Nephron (organoid): ENCODE measurements at regions not wholly inside any gene's neighbourhood (a gene's known extent, or its start where the extent isn't known, plus 50 kb on each side); places are given as distances from the start of the nearest gene placed in this dataset.

Experiments used
- H3K27ac Mint-ChIP-seq, 3 experiments: 2 replicates each; pipeline ENCODE4 v1.8.0; 2020; ENCODE audit warnings: mixed read lengths in 3 of 3, mild to moderate bottlenecking in 2 of 3, moderate library complexity in 1 of 3
- H3K27me3 Mint-ChIP-seq: 2 replicates; pipeline ENCODE4 v1.8.0; 2021; ENCODE audit warnings: low read depth, mild to moderate bottlenecking, moderate library complexity, mixed read lengths
- H3K36me3 Mint-ChIP-seq: 2 replicates; pipeline ENCODE4 v1.8.0; 2020; ENCODE audit warnings: low read depth, mixed read lengths
- H3K4me1 Mint-ChIP-seq: 2 replicates; pipeline ENCODE4 v1.8.0; 2020; ENCODE audit warnings: mixed read lengths
- H3K4me3 Mint-ChIP-seq, 3 experiments: 2 replicates each; pipeline ENCODE4 v1.8.0; 2020; ENCODE audit warnings: mild to moderate bottlenecking in 3 of 3, mixed read lengths in 3 of 3, moderate library complexity in 2 of 3
- H3K9me3 Mint-ChIP-seq: 2 replicates; pipeline ENCODE4 v1.8.0; 2020; ENCODE audit warnings: mixed read lengths
- TF ChIP-seq, protein P1 (sequence below), 3 experiments: fragments of 200-600 bp; sonication (generic); IDR thresholded peaks; one replicate each; pipeline ENCODE4 v1.5.0; 2021; ENCODE audit warnings: antibody characterized with exemption in 3 of 3; ENCODE audit not compliant: unreplicated experiment in 3 of 3

DNA sequence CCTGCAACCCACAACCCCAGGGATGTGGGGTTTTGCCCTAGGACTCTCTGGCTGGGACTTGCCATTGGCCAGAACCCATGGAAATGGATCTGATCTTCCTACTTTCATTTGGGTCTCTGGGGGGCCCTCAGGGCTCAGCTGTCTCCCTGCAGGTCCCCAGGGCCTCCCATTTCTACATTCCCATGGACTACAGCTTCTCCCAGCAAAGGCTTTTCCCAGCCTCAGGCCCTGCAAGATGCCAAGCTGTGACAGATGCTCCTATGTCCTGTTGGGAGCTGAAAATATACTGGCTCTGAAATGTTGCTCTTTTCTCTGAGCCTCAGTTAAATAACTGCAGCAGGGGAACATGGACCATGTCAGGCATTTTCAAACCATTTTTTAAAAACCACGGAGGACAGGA lies 99.5 kb upstream of the IGSF21 start:
- no peaks in the 10 kb centered on the region for H3K4me1 Mint-ChIP-seq
- H3K36me3 Mint-ChIP-seq = no peaks in the 10 kb centered on the region
- TF ChIP-seq, protein P1, sequence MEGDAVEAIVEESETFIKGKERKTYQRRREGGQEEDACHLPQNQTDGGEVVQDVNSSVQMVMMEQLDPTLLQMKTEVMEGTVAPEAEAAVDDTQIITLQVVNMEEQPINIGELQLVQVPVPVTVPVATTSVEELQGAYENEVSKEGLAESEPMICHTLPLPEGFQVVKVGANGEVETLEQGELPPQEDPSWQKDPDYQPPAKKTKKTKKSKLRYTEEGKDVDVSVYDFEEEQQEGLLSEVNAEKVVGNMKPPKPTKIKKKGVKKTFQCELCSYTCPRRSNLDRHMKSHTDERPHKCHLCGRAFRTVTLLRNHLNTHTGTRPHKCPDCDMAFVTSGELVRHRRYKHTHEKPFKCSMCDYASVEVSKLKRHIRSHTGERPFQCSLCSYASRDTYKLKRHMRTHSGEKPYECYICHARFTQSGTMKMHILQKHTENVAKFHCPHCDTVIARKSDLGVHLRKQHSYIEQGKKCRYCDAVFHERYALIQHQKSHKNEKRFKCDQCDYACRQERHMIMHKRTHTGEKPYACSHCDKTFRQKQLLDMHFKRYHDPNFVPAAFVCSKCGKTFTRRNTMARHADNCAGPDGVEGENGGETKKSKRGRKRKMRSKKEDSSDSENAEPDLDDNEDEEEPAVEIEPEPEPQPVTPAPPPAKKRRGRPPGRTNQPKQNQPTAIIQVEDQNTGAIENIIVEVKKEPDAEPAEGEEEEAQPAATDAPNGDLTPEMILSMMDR (IDR thresholded peaks at IDR 0.05; ENCODE audit: unreplicated experiment in 3 of 3) = no peak
- peaks cover 77% of the 10 kb centered on the region for H3K27me3 Mint-ChIP-seq
- H3K9me3 Mint-ChIP-seq = no peaks in the 10 kb centered on the region
- no peak overlapping the region for H3K4me3 Mint-ChIP-seq
- H3K27ac Mint-ChIP-seq = no peak overlapping the region

DNA sequence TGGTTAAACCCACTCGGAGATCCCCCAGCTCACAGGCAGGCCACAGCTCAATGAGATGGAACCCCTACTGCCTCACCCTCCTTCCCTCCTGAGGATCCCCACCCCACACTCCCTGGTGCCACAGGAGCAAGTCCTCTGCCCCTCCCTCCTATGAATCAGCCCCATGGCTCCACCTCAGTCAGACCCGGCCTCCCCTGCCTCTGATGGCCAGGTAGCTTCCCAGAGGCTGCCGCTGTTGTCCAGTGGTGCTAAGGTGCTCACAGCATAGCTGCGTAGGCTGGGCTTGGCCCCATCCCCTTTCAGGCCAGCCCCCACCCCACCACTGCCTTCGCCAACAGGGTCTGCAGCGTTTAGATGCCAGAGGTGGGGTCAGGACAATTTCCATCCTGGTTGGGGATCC lies 98.5 kb upstream of the IGSF21 start:
- Mint-ChIP-seq H3K27me3 (peaks cover 77% of the 10 kb centered on the region), H3K36me3 (no peaks in the 10 kb centered on the region), H3K9me3 (no peaks in the 10 kb centered on the region), H3K27ac (no peak overlapping the region), H3K4me3 (no peak overlapping the region), H3K4me1 (no peaks in the 10 kb centered on the region)
- TF ChIP-seq, protein P1 (IDR thresholded peaks at IDR 0.05; ENCODE audit: unreplicated experiment in 3 of 3) = no peak

DNA sequence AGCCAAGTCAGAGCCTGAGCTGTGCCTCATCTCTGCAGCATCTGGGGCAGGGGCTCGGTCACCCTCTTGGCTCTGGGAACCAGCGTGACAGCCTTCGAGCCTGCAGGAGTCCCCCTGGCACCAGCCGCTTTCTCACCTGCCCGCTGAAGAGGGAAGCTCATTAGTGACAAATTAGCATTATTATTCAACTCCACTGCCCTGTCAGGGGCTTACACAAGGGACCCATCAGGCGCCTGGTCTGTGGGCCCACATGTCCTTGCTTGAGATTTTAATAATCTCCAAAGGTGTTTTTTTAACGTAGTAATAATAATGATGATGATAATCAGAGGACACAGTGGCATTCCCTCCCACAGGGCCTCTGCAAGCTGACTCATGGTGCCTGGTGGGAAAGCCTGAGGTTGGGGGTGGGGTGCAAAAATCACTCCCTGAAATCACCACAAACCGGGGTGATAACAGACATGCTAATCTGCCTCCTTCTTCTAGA lies 98.1 kb upstream of the IGSF21 start:
- Mint-ChIP-seq H3K9me3 (no peaks in the 10 kb centered on the region), H3K4me3 (no peak overlapping the region), H3K36me3 (no peaks in the 10 kb centered on the region), H3K4me1 (no peaks in the 10 kb centered on the region), H3K27me3 (peaks cover 73% of the 10 kb centered on the region), H3K27ac (no peak overlapping the region)
- TF ChIP-seq, protein P1 (IDR thresholded peaks at IDR 0.05; ENCODE audit: unreplicated experiment in 3 of 3) = no peak

DNA sequence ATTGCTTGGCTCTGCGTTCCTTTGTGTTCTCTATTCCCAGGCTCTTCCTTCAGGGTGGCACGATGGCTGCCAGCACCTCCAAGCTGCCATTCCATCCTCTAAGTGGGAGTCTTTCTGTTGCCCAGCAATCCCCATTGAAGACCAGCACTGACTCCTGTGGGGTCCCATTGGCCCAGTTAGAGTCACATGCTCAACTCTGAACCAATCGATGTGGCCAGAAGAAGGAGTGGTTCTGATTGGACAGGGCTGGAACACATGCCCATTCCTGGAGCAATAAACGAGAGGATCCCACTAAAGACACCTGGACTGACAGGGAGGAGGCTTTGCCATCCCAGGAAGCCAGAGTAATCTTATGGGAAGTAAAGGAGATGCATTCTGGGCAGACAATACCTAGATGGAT lies 97.2 kb upstream of the IGSF21 start:
- no peaks in the 10 kb centered on the region for H3K9me3 Mint-ChIP-seq
- H3K4me1 Mint-ChIP-seq = no peaks in the 10 kb centered on the region
- H3K27ac Mint-ChIP-seq = no peak overlapping the region
- no peak overlapping the region for H3K4me3 Mint-ChIP-seq
- TF ChIP-seq, protein P1 (IDR thresholded peaks at IDR 0.05; ENCODE audit: unreplicated experiment in 3 of 3) = no peak
- no peaks in the 10 kb centered on the region for H3K36me3 Mint-ChIP-seq
- peaks cover 66% of the 10 kb centered on the region for H3K27me3 Mint-ChIP-seq

DNA sequence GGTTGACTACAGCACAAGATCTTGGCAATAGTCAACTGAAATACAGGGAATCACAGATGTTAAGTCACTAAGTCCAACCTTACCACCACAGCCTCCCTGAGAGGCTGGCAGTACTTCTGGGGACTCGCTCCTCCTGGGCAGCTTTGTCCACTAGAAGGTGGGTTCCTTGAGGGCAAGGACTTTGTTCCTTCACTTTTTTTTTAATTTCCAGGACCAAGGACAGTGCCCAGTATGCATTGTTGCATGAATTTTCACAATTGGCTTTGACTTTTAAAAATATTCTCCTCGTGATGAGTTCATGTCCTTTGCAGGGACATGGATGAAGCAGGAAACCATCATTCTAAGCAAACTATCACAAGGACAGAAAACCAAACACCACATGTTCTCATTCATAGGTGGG lies 96.7 kb upstream of the IGSF21 start:
- Mint-ChIP-seq H3K4me1 (no peaks in the 10 kb centered on the region), H3K36me3 (no peaks in the 10 kb centered on the region), H3K27ac (no peak overlapping the region), H3K27me3 (peaks cover 65% of the 10 kb centered on the region), H3K9me3 (no peaks in the 10 kb centered on the region), H3K4me3 (no peak overlapping the region)
- TF ChIP-seq, protein P1 (IDR thresholded peaks at IDR 0.05; ENCODE audit: unreplicated experiment in 3 of 3) = no peak

DNA sequence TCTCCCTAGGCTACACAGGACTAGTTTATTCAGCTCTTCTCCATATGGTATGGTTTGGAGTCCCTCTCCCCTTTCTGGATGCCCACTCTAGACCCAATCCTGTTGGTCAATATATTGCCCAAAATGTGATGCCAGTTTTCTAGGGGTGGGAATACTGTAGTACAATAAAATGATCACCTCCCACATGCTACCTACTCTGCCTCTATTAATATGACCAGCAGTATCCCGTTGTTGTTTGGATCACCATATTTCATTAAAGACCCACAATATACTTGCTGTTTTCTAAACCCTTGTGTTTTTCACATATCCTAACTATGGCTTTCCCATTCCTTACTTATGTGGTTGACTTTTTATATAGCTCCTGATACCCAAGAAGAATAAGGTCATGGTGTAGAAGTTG lies 95.9 kb upstream of the IGSF21 start:
- H3K27ac Mint-ChIP-seq = no peak overlapping the region
- TF ChIP-seq, protein P1 (IDR thresholded peaks at IDR 0.05; ENCODE audit: unreplicated experiment in 3 of 3) = no peak
- no peaks in the 10 kb centered on the region for H3K4me1 Mint-ChIP-seq
- peaks cover 65% of the 10 kb centered on the region for H3K27me3 Mint-ChIP-seq
- no peak overlapping the region for H3K4me3 Mint-ChIP-seq
- no peaks in the 10 kb centered on the region for H3K36me3 Mint-ChIP-seq
- no peaks in the 10 kb centered on the region for H3K9me3 Mint-ChIP-seq
